Transverse colon (tissue), 4 donors: ENCODE measurements at regions not wholly inside any gene's neighbourhood (a gene's known extent, or its start where the extent isn't known, plus 50 kb on each side); places are given as distances from the start of the nearest gene placed in this dataset.
A peak's percentile ranks its signal among the peaks of the same experiment; 100 is the strongest.

Experiments used
- CTCF ChIP-seq, 5 experiments: fragments of 200-600 bp in 3 of 5; fragments of 450-650 bp in 2 of 5; sonication (generic) in 3 of 5; IDR thresholded peaks; 1 replicate in 2 of 5; 2 replicates in 3 of 5; pipeline ENCODE4 v1.5.1; 2016 to 2017; ENCODE audit warnings: antibody characterized with exemption in 5 of 5, inconsistent platforms in 3 of 5, mild to moderate bottlenecking in 2 of 5, moderate library complexity in 1 of 5
- EP300 ChIP-seq: sonication (generic); formaldehyde crosslinking; IDR thresholded peaks from one replicate; pipeline ENCODE4 v1.6.1; 2017; ENCODE audit warnings: antibody characterized with exemption, low read depth
- POLR2A ChIP-seq: fragments of 450-650 bp; IDR thresholded peaks from one replicate; pipeline ENCODE4 v1.6.1; 2016; ENCODE audit warnings: antibody characterized with exemption, mild to moderate bottlenecking, moderate library complexity
- POLR2AphosphoS5 ChIP-seq, 3 donors: sonication (generic); formaldehyde crosslinking; IDR thresholded peaks; one replicate each; pipeline ENCODE4 v1.6.1; 2016; ENCODE audit warnings: antibody characterized with exemption in 3 of 3

- TF ChIP-seq POLR2A = no peak
- TF ChIP-seq CTCF (IDR thresholded peaks at IDR 0.05) = no peak
- TF ChIP-seq POLR2AphosphoS5 (IDR thresholded peaks at IDR 0.05) = peak in 2 of 3 donors; percentile 2 to 11
- TF ChIP-seq EP300 = no peak
Measured at GRCh38 chr12:67748743-67749040, 100.1 kb downstream of the DYRK2 start.
